HG03521 (cell line): ENCODE measurements at regions not wholly inside any gene's neighbourhood (a gene's known extent, or its start where the extent isn't known, plus 50 kb on each side); places are given as distances from the start of the nearest gene placed in this dataset.

ENCODE experiments used
- ATAC-seq: cut with Tn5 transposase; IDR thresholded peaks from one replicate; pipeline ENCODE4 v1.9.1; 2021; ENCODE audit warnings: mild to moderate bottlenecking, moderate library complexity; ENCODE audit not compliant: unreplicated experiment

DNA sequence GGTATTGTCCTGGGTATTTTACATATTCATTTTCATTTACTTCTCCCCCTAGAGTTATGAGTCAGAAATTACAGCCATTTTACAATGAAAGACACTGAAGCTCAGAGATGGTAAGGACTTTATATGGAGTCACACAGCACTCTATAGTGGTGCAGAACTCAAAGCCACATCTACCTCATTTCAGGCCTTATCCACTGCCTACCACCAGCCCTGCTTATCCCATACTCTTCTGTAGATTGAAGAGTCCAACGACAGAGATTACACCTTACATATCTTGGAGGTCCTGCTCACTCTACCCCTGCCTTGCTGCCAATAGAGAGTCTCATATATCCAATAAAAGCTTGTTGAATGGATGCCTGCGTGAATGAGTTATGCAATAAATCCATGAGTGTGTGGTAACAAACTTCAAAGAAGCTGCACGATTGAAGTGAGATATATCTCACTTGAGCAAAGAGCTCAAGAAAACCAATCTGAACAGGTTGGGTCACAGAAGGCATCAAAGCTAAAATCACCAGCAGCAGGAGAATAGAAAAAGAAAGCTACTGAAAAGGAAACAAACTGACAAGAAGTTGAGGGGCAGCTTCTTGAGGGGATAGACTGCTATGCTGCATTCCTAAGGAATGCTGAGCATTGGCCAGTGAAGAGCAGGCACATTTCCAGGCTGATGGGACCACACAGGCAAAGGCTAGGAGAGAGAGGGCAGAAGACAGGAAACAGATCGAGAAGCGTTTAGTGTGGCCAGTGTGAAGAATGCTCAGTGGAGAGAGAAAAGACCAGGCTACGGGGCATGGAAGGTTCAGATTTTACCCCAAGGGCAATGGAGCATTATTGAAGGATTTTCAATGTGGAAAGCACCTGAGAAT, 585.6 kb downstream of the DHX35 start:
- no peak for ATAC-seq

DNA sequence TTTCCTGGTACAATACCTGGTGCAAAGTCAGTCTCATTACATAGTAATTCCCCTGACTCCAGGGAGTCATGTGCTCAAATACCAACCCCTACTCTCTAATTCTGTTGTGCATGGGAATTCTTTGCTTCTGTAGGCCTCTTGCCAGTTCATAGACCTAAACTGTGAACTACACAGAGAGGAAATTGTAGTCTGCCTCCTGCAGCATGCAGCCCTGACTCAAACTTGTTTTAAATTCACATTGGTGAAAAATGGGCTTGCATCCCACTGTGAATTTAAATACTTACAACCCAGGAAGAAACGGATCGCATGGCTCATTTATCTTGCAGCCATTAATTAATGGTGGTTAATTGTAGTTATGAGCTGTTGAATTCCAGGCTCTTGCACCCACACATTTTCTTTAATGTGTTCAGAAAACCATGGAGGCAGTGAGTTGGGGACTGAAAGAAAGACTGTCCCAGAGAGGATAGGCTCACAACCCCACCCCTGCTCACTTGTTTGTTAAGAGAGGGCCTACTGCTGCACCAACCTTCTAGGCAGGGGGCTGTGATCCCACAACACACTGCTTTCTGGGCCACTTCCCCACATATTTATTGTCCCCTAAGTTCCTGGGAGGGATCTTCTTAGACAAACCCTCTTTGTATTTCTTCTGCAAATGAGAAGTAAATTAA, 579.1 kb downstream of the DHX35 start:
- ATAC-seq, result no peak

DNA sequence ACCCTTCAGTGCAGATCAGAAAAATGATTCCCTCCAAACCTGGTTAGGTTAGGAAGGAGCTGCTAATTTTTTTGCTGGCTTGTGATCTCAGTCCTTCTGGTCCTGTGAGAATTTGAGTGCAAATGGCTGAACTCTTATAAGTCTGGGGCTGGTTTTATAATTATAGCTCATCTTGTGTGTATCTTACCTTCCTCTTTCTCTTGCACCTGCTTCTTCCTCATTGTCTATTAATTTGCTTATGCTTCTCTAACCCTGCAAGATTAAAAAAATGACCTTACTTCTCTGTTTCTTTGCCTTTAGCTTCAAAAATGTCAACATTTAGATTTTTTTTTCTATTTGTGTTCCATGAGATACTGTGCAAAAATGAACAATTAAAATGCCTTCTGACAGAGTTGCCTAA, 576.2 kb downstream of the DHX35 start:
- ATAC-seq, result no peak

DNA sequence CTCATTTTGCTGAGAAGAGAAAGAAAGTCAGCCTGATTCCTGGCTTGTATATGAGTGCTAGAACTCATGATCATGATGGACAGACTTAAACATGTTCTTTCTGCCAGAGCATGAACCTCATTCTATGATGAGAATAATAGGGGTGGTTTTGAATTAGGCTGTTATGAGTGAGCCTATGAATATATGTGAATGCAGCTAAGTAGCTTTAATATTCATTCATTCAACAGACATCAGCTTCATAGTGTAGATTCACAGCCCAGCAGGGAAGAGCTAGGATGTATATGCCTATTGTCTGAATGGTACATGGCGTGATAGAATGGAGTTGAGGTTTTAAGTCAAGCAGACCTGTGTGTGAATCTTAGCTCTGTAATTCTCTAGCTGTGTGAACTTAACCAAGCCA, 573.2 kb downstream of the DHX35 start:
- ATAC-seq, result no peak

DNA sequence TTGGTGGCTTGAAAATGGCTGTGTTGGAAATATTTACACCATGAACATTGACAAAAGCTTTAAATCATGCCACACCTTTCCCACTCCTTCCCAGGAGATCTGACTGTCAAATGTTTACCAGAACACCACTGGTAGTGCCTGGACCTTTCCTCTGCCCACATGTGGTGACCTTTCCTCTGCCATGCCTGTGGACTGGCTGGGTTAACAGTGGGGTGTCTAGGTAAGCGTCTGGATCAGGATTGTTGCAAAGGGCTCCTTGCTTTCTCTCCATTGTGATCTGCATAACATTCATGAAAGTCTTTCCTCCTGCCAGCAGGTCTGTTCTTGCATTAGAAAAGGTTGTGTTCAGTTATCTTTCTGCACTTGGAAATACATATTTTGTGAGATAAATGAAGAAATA, 572.7 kb downstream of the DHX35 start:
- ATAC-seq, result no peak

DNA sequence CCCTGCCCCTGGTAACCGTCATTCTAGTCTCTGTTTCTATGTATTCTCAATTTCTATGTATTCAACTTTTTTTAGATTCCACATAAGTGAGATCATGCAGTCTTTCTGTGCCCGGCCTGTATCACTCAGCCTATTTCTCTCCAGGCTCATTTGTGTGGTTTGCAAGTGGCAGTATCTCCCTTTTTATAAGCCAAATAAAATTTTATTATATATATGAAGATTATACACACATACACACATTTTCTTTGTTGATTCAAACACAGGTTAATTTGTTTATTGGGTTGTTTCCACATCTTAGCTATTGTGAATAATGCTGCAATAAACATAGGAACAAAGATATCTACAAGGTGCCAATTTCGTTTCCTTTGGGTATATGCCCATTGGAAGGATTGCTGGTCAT, 571.7 kb downstream of the DHX35 start:
- no peak for ATAC-seq

DNA sequence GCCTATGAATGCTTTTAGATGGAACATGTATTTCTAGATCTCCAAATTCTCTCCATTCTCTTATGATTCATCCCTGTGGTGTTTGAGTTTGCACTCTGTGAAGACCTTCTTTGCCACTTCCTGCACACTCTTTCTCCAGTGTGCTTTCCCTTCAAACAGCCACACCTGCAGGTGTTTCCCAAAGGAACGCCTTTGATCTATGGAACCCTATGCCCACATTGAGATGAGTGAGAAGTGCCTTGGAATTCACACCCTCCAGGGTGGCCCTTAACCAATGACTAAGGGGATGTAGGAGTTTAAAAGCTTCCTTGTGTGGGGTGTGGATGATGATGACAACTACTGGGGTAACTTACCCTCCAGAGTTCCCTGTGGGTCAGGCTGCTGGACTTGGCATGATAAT, 570.1 kb downstream of the DHX35 start:
- no peak for ATAC-seq

DNA sequence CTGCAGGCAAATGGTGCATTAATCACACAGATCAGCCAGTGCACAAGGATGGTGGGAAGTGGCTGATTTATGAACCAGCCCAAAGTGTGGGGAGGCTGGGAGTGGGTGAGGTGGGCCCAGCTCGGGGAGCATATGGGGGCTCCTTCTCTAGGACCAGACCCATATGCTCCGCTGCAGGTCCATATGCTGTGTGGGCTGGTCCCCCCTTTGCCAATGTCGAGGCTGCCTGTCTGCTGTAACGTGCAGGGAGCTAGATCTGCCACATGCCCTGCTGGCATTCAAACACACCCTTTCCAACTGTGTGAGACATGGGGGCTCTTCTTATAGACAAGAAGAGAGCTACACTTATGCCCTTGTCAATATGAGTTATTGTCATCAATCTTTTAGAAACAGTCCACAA, 566.3 kb downstream of the DHX35 start:
- no peak for ATAC-seq

DNA sequence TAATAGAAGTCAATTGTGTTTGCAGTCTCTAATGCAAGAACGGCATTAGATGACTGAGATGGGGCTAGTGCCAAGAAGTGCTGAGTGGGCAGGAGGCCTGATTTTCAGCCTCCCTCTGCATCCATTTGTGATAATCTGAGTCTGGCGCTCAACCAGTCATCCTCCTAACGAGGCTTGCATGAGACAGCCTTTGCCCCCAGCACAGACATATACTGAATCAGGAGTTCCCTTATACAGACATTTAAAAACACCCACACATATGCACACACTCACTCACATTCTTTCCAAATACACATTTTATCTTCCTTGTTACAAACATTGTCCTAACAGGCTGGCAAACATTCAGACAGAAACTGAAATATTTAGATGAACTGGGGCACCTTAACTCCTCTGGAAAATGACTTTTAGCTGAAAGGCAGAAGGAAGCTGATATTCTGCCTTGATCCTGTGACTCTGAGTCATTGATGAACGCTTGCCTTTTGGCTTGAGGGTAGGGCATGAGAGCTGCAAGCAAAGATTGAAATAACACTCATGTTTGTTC, 562.3 kb downstream of the DHX35 start:
- ATAC-seq, result no peak

DNA sequence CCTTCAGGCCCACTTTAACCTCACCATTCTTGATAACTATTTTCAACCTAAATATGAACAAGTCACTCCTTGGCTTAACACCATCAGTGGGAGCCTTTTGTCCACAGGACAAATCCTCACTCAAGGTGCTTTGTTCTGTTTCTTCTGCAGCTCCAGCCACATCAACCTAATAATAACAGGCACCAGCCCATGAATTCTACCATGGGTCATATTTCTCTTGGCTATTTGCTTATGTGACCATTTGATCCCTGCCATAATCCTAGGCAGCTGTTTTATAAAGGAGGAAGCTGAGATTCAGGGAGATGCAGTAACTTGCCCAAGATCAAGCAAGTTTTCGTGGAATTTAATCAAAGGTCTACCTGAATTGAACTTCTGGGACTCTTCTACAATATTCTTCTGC, 561.3 kb downstream of the DHX35 start:
- ATAC-seq, result no peak

DNA sequence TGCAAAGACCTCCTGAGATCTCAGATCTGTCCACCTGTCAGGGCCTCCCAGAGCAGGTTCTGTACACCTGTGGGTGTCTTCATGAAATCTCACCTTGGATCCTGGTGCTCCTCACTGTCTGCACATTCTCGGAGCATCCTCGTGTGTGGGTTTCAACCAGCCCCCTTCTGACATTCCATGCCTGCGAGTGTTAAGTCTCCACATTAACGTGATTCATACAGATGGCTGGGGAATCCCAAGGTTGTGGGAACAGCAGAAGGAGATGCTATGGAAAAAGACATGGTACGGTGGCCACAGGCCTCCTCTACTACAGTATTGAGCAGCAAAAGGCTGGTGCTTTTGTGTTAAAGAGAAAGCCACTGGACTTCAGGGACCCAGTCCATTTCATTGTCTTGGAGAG, 556.5 kb downstream of the DHX35 start:
- no peak for ATAC-seq

DNA sequence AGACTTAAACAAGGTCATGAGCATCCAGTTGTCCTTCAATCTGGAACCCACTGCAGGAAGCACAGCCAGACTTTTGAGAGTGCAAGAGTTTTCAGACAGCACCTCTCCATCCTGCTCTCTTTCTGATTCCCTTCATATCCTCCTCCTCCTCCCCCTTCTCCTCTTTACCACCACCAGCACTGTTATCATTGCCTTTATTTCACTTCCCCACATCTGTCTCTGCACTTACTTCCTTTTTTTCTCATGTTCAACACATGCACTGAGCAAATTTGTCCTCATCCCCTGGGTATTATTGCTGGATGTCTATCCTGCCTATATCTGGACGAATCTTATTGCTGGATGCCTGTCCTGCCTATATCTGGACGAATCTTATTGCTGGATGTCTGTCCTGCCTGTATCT, 554.8 kb downstream of the DHX35 start:
- no peak for ATAC-seq

DNA sequence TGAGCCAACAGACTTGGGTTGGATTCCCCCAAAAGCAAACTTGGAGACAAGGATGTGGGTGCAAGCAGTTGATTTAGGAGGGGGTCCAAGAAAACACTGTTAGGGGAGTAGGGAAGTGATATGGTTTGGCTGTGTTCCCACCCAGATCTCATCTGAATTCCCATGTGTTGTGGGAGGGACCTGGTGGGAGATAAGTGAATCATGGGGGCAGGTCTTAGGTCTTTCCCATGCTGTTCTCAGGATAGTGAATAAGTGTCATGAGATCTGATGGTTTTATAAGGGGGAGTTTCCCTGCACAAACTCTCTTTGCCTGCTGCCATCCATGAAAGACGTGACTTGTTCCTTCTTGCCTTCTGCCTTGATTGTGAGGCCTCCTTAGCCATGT, 542.6 kb downstream of the DHX35 start:
- ATAC-seq, result no peak

DNA sequence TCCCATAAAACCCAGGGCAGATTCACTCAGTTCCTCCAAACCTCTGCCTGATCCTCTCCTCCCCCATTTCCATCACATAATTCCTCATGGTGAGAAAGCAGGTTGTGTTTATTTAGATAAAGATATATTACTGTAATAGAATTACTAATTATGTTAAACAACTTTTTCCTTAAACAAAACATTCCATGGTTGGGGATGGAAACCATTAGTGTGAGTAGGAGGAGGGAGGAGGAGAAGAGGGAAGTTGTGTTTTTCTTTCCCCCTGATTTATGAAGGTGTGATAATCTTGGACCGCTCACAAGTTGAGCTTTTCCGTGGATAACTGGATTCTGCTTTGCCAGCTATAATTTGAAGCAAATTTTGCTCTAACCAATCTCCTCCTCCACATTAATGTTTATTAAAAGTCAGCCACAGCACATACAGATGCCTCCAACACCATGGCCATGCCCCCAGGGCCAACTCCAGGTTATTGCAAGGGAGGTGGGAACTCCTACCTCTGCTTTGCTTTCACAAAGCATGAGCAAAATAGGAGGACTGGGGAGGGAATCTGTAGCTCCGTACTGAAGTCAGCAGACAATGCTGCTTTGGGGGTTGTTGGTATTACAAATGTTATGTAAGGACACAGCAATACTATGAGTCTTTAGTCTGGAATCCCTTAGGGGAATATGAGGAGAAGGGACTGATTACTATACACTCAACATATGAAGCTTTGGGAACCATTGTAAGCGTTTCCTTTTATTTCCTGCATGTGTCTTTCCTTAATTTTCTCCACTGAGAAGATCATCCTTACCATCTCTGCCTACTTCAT, 542.0 kb downstream of the DHX35 start:
- ATAC-seq, result no peak

DNA sequence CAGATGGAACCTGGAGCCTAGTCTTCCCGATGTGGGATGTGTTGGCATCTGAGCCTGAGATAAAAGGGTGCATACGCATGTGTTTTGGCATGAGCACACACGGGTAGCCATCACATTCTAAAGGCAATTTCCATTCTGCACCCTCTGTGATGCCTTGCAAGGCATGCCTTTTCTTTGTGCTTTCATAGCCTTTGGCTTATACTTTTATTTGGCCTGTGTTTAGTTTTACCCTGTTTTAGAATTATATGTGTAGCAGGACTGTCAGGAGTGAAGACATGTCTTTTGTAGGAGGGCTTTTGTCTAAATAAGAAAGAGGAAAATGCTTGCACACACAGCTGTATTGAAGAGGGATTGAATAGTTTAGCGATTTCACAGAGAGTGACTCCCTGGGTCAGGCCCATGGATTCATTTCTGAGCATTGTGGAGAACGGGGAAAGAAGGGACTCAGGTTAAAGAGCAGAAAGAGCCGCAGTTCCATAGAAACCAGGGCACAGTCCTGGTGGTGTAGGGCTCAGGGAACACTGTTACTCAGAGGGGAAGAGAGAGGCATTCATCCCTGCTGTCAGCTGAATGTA, 530.2 kb downstream of the DHX35 start:
- ATAC-seq, result no peak

DNA sequence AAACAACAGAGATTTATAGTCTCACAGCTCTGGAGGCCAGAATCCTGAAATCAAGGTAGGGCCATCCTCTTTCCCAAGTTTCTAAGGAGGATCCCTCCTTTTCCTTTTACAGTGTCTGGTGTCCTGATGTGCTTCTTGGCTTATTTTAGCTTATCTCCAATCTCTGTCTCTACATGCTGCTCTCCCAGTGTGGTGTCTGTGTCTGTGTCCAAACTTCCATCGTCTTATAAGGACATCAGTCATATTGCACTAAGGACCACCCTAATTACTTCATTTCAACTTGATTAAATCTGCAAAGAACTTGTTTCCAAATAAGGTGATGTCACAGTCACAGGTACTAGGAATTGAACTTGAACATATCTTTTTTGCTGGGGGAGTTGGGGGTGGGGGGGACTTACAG, 529.6 kb downstream of the DHX35 start:
- ATAC-seq, result no peak

DNA sequence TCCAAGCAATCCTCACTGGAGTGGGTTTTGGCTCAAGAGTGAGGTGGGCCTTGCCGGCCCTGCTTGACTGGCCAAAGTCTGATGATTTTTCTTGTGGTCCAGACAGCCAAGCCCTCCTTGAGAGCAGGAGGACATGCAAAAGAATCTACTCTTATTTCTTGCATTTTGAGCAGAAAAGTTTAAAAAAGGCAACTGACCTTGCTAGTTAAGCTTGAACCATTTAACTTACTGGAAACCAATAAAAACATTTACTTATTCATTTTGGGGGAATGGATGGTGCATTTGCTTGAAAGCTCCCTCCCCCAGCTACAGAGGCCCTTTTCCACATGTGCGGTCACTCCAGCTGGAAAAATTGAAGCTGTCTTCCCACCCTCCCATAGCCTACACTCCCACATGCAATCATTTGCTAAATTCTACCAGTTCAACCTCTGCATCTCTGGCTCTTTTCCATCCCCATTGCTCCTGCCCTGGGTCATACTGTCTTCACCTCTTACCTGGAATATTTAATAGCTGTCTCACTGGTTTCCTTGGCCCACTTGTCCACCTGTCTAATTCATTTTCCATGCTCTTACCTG, 527.9 kb downstream of the DHX35 start:
- no peak for ATAC-seq

DNA sequence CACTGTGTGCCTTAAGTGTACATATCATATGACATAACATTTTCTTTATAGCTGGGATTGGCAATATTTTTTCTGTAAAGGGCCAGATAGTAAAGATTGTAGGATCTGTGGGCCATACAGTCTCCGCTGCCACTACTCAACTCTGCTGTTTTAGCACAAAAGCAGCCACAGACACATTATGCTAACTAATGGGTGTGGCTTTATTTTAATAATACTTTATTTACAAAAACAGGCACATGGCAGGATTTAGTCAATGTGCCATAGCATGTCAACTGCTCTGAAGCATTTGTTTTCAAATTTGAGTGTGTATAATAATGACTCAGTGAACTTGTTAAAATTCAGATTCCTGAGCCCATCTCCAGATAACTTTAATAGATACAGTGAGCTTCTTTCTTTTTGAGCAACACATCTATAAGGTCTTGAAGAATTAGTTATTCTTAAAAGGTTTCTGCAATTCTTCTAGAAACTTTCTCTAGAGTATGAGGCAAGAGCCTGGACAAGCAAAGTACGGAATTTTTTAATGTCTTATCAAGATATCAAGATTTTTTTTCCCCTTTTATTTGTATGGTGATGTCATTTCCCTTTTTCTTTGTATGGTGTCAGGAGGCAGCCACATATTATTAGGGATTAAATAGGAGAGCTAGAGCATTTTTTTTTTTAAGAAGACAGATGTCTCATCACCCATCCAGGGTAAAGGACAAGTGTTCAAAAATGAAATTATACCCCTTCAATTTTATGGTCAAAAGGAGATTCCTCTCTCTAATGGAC, 518.3 kb downstream of the DHX35 start:
- no peak for ATAC-seq

DNA sequence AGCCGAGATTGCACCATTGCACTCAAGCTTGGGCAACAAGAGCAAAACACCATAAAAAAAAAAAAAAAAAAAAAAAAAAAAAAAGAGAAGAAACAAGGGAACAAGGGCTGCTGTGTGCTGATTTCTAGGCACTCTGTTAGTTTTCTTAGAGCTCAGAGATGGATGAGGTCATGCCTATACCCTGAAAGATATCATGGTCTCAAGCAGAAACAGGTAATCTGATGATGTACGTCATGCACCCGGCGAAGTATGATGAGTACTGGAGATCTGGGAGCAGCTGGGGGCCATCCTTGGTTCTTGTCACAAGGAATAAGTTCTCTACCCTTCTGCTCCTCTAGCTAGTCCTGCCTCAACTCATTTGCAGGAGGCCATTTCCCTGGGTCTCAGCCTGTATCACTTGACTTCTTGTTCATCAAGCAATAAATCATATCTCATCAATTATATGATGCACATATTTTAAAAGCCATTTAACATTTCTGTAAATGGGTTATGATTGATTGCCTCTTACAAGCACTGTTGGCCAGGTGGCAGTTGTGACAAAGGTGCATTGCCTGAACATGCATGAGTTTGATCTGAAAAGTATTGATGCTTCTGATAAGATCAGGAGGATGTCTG, 517.2 kb downstream of the DHX35 start:
- ATAC-seq, result no peak

DNA sequence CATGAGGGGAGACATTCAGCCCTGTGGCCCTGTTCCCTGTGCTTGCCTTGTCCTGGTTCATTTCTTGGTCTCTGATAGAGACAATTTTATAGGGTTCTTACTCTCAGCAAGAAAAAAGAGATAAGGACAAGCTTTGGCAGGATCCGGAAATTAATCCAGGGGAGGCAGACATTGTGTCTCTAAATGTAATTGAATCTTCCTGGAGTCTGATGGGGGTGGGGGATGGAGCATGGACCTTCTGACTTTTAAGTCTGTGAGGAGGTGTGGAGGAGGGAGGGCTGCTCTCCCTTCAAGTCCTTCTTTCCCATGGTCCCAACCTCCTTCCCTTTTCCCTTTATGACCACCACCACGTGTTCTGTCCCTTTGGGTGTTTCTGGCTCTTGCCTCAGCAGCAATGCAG, 512.7 kb downstream of the DHX35 start:
- ATAC-seq, result no peak
